Suprapubic skin (tissue), 4 donors: ENCODE measurements at regions not wholly inside any gene's neighbourhood (a gene's known extent, or its start where the extent isn't known, plus 50 kb on each side); places are given as distances from the start of the nearest gene placed in this dataset.

Experiments used
- DNase-seq, 2 donors: peaks; one replicate each; pipeline ENCODE4 v3.0.0-alpha.2; 2019; ENCODE audit warnings: low spot score in 2 of 2
- H3K27ac ChIP-seq: fragments of 200-600 bp; sonication (generic); one replicate; pipeline ENCODE4 v1.5.1; 2019
- H3K27me3 ChIP-seq: fragments of 200-600 bp; sonication (generic); one replicate; pipeline ENCODE4 v1.5.1; 2019
- H3K36me3 ChIP-seq: fragments of 200-600 bp; sonication (generic); one replicate; pipeline ENCODE4 v1.5.1; 2019
- H3K4me1 ChIP-seq: fragments of 200-600 bp; sonication (generic); one replicate; pipeline ENCODE4 v1.5.1; 2019
- H3K4me3 ChIP-seq: fragments of 200-600 bp; sonication (generic); one replicate; pipeline ENCODE4 v1.5.1; 2019; ENCODE audit warnings: mild to moderate bottlenecking
- H3K9me3 ChIP-seq: fragments of 200-600 bp; sonication (generic); one replicate; pipeline ENCODE4 v1.5.1; 2019
- CTCF ChIP-seq, 2 donors: fragments of 200-600 bp in 1 of 2; fragments of 450-650 bp in 1 of 2; sonication (generic) in 1 of 2; IDR thresholded peaks; one replicate each; pipeline ENCODE4 v1.5.1; 2016 to 2019; ENCODE audit warnings: antibody characterized with exemption in 2 of 2, mild to moderate bottlenecking in 1 of 2, moderate library complexity in 1 of 2
- EP300 ChIP-seq: sonication (generic); formaldehyde crosslinking; IDR thresholded peaks from one replicate; pipeline ENCODE4 v1.6.1; 2017; ENCODE audit warnings: antibody characterized with exemption
- POLR2A ChIP-seq, 2 donors: fragments of 450-650 bp; IDR thresholded peaks; one replicate each; pipeline ENCODE4 v1.6.1; 2017; ENCODE audit warnings: antibody characterized with exemption in 2 of 2, mild to moderate bottlenecking in 2 of 2, moderate library complexity in 2 of 2
- POLR2AphosphoS5 ChIP-seq, 3 donors: sonication (generic); formaldehyde crosslinking; IDR thresholded peaks; one replicate each; pipeline ENCODE4 v1.6.1; 2017; ENCODE audit warnings: antibody characterized with exemption in 3 of 3
- WGBS: methylation state at CpG from one replicate; pipeline ENCODE4 v1.1.5; 2018; 5-methylcytosine and 5-hydroxymethylcytosine counted together

GRCh38 chr11:28400331-28401100 is 292.3 kb downstream of the METTL15 start:
- TF ChIP-seq POLR2AphosphoS5 (IDR thresholded peaks at IDR 0.05), result no peak
- H3K9me3 ChIP-seq, result no peaks in the 10 kb centered on the region
- no peak overlapping the region for H3K4me3 ChIP-seq
- DNase-seq, result no peak
- no peaks in the 10 kb centered on the region for H3K4me1 ChIP-seq
- no peaks in the 10 kb centered on the region for H3K36me3 ChIP-seq
- H3K27me3 ChIP-seq, result no peaks in the 10 kb centered on the region
- H3K27ac ChIP-seq, result no peak overlapping the region
- 74% methylated on average over 4 of the region's 4 CpGs for WGBS

GRCh38 chr11:28393348-28393747 is 285.2 kb downstream of the METTL15 start:
- Histone ChIP-seq H3K4me3 (no peak overlapping the region), H3K27me3 (no peaks in the 10 kb centered on the region), H3K36me3 (no peaks in the 10 kb centered on the region), H3K4me1 (no peaks in the 10 kb centered on the region), H3K27ac (no peak overlapping the region), H3K9me3 (no peaks in the 10 kb centered on the region)
- TF ChIP-seq EP300 (no peak), CTCF (IDR thresholded peaks at IDR 0.05) (no peak), POLR2A (IDR thresholded peaks at IDR 0.05) (no peak), POLR2AphosphoS5 (IDR thresholded peaks at IDR 0.05) (no peak)
- no peak for DNase-seq
- WGBS, result 73% methylated on average over 5 of the region's 5 CpGs

GRCh38 chr11:28384418-28384817 is 276.2 kb downstream of the METTL15 start:
- no peaks in the 10 kb centered on the region for H3K27me3 ChIP-seq
- TF ChIP-seq EP300 (no peak), POLR2AphosphoS5 (IDR thresholded peaks at IDR 0.05) (no peak), CTCF (IDR thresholded peaks at IDR 0.05) (no peak), POLR2A (IDR thresholded peaks at IDR 0.05) (no peak)
- WGBS, result 78% methylated on average over 4 of the region's 4 CpGs
- H3K36me3 ChIP-seq, result no peaks in the 10 kb centered on the region
- H3K4me1 ChIP-seq, result no peaks in the 10 kb centered on the region
- no peak for DNase-seq
- H3K9me3 ChIP-seq, result no peaks in the 10 kb centered on the region
- H3K4me3 ChIP-seq, result no peak overlapping the region
- no peak overlapping the region for H3K27ac ChIP-seq

- no peaks in the 10 kb centered on the region for H3K9me3 ChIP-seq
- 72% methylated on average over 1 of the region's 1 CpG for WGBS
- no peak for DNase-seq
- H3K27ac ChIP-seq, result no peak overlapping the region
- H3K27me3 ChIP-seq, result no peaks in the 10 kb centered on the region
- no peak overlapping the region for H3K4me3 ChIP-seq
- H3K36me3 ChIP-seq, result no peaks in the 10 kb centered on the region
- TF ChIP-seq EP300, result no peak
- no peak for TF ChIP-seq CTCF (IDR thresholded peaks at IDR 0.05)
- no peak for TF ChIP-seq POLR2A (IDR thresholded peaks at IDR 0.05)
- no peak for TF ChIP-seq POLR2AphosphoS5 (IDR thresholded peaks at IDR 0.05)
- H3K4me1 ChIP-seq, result no peaks in the 10 kb centered on the region
Measured at GRCh38 chr11:28383456-28383855, 275.3 kb downstream of the METTL15 start.
